ENCODE measurements at regions not wholly inside any gene's neighbourhood (a gene's known extent, or its start where the extent isn't known, plus 50 kb on each side); places are given as distances from the start of the nearest gene placed in this dataset.
"Not testable (repeated sequence)": the region's sequence is repeated elsewhere in the genome, so short reads cannot be mapped to it uniquely, and the experiment has no call there.

DNA sequence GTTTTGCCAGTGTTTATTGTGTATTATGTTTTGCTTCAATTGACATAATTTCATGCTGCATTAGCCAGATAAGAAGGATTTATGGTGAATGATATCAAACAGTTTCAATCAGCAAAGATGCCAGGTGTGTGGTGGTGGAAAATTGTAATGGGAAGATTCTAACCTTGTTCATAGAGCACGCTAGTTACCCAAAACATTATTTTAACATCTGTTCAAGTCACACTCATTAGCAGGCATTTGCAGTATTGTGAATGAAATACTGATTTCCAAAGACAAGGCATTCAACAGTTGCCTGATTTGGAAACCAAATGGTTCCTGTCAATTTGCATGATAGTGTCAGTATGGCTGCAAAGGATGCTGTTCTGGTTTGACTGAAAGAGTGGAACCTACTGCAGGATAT lies 129.7 kb downstream of the EPC1 start:
- no peak overlapping the region for H3K4me3 Mint-ChIP-seq
- DNase-seq, result no peak
- peaks cover 7% of the 10 kb centered on the region for H3K36me3 Mint-ChIP-seq (ENCODE audit: low read depth)
- H3K27ac Mint-ChIP-seq, result no peak overlapping the region
- ChIA-PET CTCF (no interaction called here), POLR2A (no interaction called here)
- H3K4me1 Mint-ChIP-seq, result no peaks in the 10 kb centered on the region
- peaks cover 15% of the 10 kb centered on the region for H3K9me3 Mint-ChIP-seq
- H3K27me3 Mint-ChIP-seq, result peaks cover 3% of the 10 kb centered on the region

DNA sequence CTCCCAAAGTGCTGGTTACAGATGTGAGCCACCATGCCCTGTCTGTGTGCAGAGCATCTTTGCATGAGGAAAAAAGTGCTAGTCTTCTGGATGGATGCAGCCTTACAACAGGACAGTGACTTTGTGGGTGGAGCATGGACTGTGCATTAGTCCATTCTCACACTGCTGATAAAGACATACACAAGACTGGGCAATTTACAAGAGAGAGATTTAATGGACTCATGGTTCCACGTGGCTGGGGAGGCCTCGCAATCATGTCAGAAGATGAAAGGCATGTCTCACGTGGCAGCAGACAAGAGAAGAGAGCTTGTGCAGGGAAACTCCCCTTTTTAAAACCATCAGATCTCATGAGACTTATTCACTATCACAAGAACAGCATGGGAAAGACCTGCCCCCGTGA lies 133.1 kb downstream of the EPC1 start:
- H3K4me1 Mint-ChIP-seq; H3K9me3 Mint-ChIP-seq; CTCF ChIA-PET; H3K4me3 Mint-ChIP-seq; H3K36me3 Mint-ChIP-seq (ENCODE audit: low read depth); DNase-seq; POLR2A ChIA-PET; H3K27me3 Mint-ChIP-seq; H3K27ac Mint-ChIP-seq: not testable (repeated sequence)

DNA sequence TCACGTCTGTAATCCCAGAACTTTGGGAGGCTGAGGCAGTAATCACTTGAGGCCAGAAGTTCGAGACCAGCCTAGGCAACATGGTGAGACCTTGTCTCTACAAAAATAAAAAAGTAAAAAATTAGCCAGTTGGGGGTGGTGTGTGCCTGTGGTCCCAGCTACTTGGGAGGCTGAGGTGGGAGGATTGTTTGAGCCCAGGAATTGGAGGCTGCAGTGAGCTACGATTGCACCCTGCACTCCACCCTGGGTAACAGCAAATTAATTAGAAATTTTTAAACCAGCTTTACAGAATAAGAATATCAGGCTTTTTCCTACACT lies 136.0 kb downstream of the EPC1 start:
- no peak overlapping the region for H3K4me3 Mint-ChIP-seq
- ChIA-PET POLR2A (no interaction called here), CTCF (interaction anchor here (1.1 to 2.3 kb wide), 7 partner anchors 11 to 350 kb away, joined by 3 to 12 read pairs (median 4); no protein-coding TSS in a partner anchor)
- no peaks in the 10 kb centered on the region for H3K27me3 Mint-ChIP-seq
- H3K4me1 Mint-ChIP-seq, result peaks cover 2% of the 10 kb centered on the region
- H3K36me3 Mint-ChIP-seq (ENCODE audit: low read depth), result no peaks in the 10 kb centered on the region
- no peak overlapping the region for H3K27ac Mint-ChIP-seq
- no peaks in the 10 kb centered on the region for H3K9me3 Mint-ChIP-seq
- no peak for DNase-seq

DNA sequence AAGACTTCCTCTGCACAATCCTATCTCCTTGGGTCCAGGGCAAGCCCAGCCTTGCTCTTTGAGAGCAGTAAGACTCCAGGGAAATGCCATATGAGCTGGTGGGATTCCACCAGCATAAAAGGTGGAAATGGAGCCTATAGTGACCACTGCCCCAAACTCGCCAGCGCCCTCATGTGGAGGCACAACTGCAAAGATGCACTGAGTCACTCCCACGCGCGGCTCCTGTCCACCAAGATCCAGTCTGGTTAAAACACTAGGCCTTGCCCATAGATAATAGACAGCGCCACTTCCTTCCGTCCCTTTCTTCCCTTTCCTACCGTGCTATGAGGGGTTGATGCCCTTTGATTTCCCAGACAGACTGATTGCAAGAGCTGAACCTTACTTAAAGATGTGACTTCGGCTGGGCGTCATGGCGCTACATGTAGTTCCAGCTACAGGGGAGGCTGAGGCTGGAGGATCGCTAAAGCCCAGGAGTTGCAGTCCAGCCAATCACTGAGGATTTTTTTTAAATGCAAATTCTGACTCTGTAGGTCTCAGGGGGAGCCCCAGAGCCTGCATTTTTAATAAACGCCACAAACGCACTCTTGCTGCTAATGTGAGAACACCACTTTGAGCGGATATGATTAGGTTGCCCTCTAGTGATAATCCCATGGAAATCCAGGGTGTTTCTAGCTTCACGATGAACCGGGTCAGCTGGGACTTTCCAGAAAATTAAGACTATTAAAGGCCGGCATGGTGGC lies 136.5 kb downstream of the EPC1 start:
- POLR2A ChIA-PET, result no interaction called here
- peaks cover 2% of the 10 kb centered on the region for H3K4me1 Mint-ChIP-seq

DNA sequence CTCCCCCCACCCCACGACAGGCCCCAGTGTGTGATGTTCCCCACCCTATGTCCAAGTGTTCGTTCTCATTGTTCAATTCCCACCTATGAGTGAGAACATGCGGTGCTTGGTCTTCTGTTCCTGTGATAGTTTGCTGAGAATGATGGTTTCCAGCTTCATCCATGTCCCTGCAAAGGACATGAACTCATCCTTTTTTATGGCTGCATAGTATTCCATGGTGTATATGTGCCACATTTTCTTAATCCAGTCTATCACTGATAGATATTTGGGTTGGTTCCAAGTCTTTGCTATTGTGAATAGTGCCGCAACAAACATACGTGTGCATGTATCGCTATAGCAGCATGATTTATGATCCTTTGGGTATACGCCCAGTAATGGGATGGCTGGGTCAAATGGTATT lies 139.0 kb downstream of the EPC1 start:
- POLR2A ChIA-PET; H3K4me1 Mint-ChIP-seq; H3K27me3 Mint-ChIP-seq; H3K9me3 Mint-ChIP-seq; H3K4me3 Mint-ChIP-seq; CTCF ChIA-PET; H3K36me3 Mint-ChIP-seq (ENCODE audit: low read depth); H3K27ac Mint-ChIP-seq; DNase-seq: not testable (repeated sequence)

More for the DNA sequence above, 136.5 kb downstream of the EPC1 start:
- Mint-ChIP-seq H3K36me3 (ENCODE audit: low read depth) (no peaks in the 10 kb centered on the region), H3K9me3 (no peaks in the 10 kb centered on the region), H3K4me3 (no peak overlapping the region), H3K27me3 (no peaks in the 10 kb centered on the region), H3K27ac (no peak overlapping the region)
- CTCF ChIA-PET, result interaction anchor here (1.1 to 2.3 kb wide), 7 partner anchors 11 to 349 kb away, joined by 3 to 12 read pairs (median 4); no protein-coding TSS in a partner anchor
- DNase-seq, result no peak

DNA sequence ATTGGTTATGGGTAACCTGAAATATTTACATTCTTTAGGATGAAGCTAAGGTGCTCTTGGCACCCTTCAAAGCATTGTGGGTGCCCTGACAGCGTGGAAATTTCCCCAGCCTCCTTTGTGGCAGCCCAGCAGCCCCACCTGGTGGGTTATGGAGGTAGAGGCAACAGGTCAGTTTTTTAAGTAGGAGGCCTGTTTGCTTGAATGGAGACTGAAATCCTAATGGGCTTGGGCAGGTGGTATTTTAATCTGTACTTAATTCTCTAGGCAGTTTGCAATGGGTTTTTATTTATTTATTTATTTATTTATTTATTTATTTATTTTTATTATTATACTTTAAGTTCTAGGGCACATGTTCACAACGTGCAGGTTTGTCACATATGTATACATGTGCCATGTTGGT lies 139.4 kb downstream of the EPC1 start:
- CTCF ChIA-PET, result interaction anchor here (1.1 kb wide), 1 partner anchor 345 kb away, joined by 5 read pairs; no protein-coding TSS in a partner anchor

DNA sequence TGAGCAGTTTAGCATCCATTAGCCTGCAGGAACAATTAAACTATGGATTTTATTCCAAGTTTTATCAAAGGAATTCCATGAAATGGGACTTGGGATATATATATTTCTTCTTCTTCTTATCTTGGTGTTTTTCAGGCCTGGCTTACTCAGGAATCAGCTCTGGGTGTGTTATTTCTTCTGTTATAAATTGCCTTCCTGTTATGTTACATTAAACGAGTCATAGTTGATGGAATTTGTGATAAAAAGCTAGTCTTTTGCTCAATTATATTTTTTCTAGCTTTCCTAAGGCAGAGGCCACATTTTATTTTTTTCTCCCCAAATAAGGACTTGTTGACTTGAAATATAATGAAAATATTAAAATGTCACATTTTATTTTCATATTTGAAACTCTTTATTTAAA lies 141.3 kb downstream of the EPC1 start:
- Mint-ChIP-seq H3K27me3 (no peaks in the 10 kb centered on the region), H3K36me3 (ENCODE audit: low read depth) (no peaks in the 10 kb centered on the region), H3K27ac (no peak overlapping the region), H3K9me3 (no peaks in the 10 kb centered on the region), H3K4me3 (no peak overlapping the region), H3K4me1 (peaks cover 2% of the 10 kb centered on the region)
- CTCF ChIA-PET, result interaction anchor here (0.6 kb wide), 1 partner anchor 39 kb away, joined by 3 read pairs; no protein-coding TSS in a partner anchor
- POLR2A ChIA-PET, result no interaction called here
- DNase-seq, result no peak

More for the DNA sequence above, 139.4 kb downstream of the EPC1 start:
- no peak overlapping the region for H3K4me3 Mint-ChIP-seq
- peaks cover 2% of the 10 kb centered on the region for H3K4me1 Mint-ChIP-seq
- DNase-seq, result peak; percentile 71
- no peaks in the 10 kb centered on the region for H3K36me3 Mint-ChIP-seq (ENCODE audit: low read depth)
- POLR2A ChIA-PET, result no interaction called here
- H3K27me3 Mint-ChIP-seq, result no peaks in the 10 kb centered on the region
- no peaks in the 10 kb centered on the region for H3K9me3 Mint-ChIP-seq
- no peak overlapping the region for H3K27ac Mint-ChIP-seq

DNA sequence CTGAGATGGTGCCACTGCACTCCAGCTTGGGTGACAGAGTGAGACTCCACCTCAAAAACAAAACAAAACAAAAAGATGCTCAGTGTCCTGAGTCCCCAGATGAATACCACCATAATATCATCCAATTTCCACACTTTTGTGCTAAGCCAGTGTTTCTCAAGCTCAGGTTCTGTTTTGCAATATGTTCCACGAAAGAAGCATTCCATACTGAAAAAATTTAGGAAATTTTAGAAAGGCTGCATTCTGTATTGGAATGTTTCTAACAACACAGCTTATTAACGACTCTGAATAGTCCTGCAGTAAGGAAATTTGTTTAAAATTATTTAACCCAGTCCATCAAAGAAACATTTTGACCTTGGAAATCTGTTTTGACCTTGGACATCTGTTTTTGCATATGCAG lies 142.4 kb downstream of the EPC1 start:
- H3K36me3 Mint-ChIP-seq (ENCODE audit: low read depth), result no peaks in the 10 kb centered on the region
- CTCF ChIA-PET, result interaction anchor here (1.9 kb wide), 1 partner anchor 13 kb away, joined by 9 read pairs; no protein-coding TSS in a partner anchor
- DNase-seq, result no peak
- H3K9me3 Mint-ChIP-seq, result no peaks in the 10 kb centered on the region
- H3K4me3 Mint-ChIP-seq, result no peak overlapping the region
- H3K27me3 Mint-ChIP-seq, result no peaks in the 10 kb centered on the region
- peaks cover 2% of the 10 kb centered on the region for H3K4me1 Mint-ChIP-seq
- POLR2A ChIA-PET, result no interaction called here
- H3K27ac Mint-ChIP-seq, result no peak overlapping the region

DNA sequence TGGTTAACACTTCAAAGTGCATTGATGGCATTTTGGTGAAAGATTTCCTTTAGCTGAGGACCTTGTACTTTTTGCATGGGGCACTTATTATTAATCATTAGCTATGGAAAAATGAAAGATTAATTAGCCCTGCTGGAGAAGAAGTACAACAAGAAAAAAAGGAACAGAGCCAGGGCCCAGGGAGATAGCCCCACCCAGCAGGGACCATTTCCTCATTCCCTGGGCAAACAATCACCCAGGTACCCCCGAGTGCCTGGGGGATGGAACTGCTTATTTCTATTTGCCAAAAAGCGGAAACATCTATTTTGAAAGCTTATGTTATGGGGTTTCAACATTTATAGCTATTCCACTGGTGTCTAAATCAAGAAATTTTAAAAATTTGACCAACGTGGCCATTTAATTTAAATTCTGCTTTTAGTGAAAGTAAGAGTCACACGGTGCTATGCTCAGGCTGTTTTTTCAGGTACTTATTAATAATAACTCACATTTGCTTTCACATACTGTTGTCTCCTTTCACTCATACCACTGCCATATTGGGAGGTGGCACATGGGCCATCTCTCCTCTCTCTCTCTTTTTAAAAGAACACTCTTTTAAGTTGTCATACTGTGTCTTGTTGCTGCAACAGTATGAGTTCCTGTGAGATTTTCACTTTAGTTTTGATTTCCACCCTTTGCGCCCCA lies 143.6 kb upstream of the KIF5B start:
- no peaks in the 10 kb centered on the region for H3K9me3 Mint-ChIP-seq
- H3K4me1 Mint-ChIP-seq, result peaks cover 6% of the 10 kb centered on the region
- H3K36me3 Mint-ChIP-seq (ENCODE audit: low read depth), result no peaks in the 10 kb centered on the region
- H3K27ac Mint-ChIP-seq, result no peak overlapping the region
- ChIA-PET POLR2A (interaction anchor here (1.1 kb wide), 1 partner anchor 158 kb away, joined by 3 read pairs; no protein-coding TSS in a partner anchor), CTCF (interaction anchor here (0.6 to 2.1 kb wide), 4 partner anchors 10 to 166 kb away, joined by 3 to 9 read pairs (median 4); no protein-coding TSS in a partner anchor)
- H3K27me3 Mint-ChIP-seq, result no peaks in the 10 kb centered on the region
- no peak overlapping the region for H3K4me3 Mint-ChIP-seq
- DNase-seq, result no peak

DNA sequence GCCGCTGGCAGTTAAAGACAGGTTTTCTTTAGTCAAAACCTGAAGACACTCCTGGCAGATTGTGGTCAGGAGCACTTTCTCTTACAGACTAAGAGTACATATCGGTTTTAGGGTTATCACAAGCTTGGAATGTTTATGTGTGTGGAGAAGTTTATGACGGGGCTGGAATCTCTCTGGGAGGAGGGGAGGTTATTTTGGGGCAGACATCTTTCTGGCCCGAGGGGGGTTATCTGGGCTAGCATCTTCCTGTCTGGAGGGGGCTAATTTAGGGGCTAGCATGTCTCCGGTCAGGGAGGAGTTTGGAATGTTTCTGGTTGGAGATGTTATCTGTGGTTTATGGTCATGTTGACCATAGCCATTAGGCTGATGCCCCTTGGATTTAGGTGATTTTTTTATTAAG lies 141.2 kb upstream of the KIF5B start:
- H3K27me3 Mint-ChIP-seq, result peaks cover 2% of the 10 kb centered on the region
- ChIA-PET CTCF (no interaction called here), POLR2A (no interaction called here)
- H3K9me3 Mint-ChIP-seq, result no peaks in the 10 kb centered on the region
- no peak overlapping the region for H3K27ac Mint-ChIP-seq
- no peak for DNase-seq
- H3K4me3 Mint-ChIP-seq, result no peak overlapping the region
- H3K36me3 Mint-ChIP-seq (ENCODE audit: low read depth), result no peaks in the 10 kb centered on the region
- H3K4me1 Mint-ChIP-seq, result peaks cover 6% of the 10 kb centered on the region

DNA sequence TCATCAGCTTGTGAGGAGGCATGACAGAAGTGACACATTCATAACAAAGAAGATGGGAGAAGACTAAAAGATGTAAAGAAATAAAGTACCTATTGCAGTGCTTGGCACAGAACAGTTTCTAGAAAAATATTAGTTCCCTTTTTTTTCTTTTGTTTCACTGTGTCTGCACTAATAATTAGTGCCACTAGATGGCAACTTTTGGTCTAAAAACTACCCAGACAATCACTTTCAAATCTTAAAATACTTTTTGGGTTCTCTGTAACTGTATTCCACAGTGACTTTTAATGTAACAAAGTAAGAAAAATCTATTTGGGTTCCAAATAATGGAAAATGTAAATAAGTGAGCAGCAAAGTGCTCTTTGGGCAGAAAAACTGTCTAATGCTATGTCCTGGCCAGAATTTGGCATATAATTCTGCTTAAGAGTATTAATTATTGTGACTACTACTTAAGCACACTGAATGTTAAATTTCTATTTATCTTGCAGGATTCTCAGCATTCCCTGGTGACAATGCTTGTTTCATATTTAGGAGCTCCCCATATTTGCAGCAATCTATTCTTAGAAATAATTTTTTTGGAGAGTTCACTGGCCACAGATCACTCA lies 134.8 kb upstream of the KIF5B start:
- ChIA-PET CTCF (interaction anchor here (0.5 to 2.2 kb wide), 7 partner anchors 9 to 179 kb away, joined by 3 to 9 read pairs (median 3); no protein-coding TSS in a partner anchor), POLR2A (no interaction called here)
- peaks cover 2% of the 10 kb centered on the region for H3K27me3 Mint-ChIP-seq
- H3K9me3 Mint-ChIP-seq, result no peaks in the 10 kb centered on the region
- no peak overlapping the region for H3K27ac Mint-ChIP-seq
- no peaks in the 10 kb centered on the region for H3K36me3 Mint-ChIP-seq (ENCODE audit: low read depth)
- H3K4me1 Mint-ChIP-seq, result peaks cover 2% of the 10 kb centered on the region
- H3K4me3 Mint-ChIP-seq, result no peak overlapping the region
- DNase-seq, result no peak

DNA sequence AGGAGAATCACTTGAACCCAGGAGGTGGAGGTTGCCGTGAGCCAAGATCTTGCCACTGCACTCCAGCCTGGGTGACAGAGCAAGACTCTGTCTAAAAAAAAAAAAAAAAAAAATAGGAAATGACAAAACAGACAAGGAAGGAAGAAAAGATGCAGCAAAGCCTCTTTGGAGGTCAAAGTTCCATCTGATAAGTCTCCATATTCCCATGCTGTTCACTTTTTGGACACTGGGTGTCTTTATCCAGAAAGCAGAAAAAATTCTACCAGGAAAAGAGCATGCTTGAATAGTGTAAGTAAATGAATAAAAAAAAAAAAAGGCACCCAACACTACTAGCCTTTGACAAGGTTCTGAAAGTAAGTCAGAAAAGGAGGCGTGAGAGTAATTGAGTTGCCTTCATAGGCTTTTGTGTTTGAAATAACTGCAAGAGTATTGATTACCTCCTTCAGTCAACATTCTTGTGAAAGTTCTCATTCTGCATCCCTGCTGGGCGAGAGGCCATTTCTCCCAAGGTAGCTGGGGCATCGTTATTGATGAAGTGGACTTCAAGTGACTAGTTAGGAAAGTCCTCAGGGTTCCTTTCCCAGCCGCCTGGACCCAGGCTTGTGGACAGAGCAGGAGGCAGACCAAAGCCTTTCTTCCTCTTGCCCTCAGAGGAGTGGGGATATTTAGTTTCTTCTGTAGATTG lies 133.3 kb upstream of the KIF5B start:
- H3K27me3 Mint-ChIP-seq, result peaks cover 2% of the 10 kb centered on the region
- peaks cover 2% of the 10 kb centered on the region for H3K4me1 Mint-ChIP-seq

DNA sequence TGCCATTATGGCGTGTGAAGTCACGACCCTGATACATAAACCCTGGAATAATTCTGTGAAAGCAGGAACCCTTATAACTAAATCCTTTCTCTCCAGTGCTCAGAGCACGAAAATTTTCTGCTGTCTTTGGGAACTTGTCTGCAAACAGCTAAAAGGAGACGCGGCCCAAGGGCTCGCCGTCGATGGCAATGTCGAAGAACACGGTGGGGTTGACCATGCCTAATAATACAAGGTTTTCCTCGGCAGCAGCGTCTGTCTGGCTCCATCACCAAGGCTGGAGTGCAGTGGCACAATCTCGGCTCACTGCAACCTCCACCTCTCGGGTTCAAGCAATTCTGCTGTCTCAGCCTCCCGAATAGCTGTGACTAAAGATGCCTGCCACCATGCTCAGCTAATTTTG lies 132.4 kb upstream of the KIF5B start:
- H3K27ac Mint-ChIP-seq; H3K4me3 Mint-ChIP-seq; H3K9me3 Mint-ChIP-seq; H3K4me1 Mint-ChIP-seq; POLR2A ChIA-PET; DNase-seq; H3K27me3 Mint-ChIP-seq; H3K36me3 Mint-ChIP-seq (ENCODE audit: low read depth): not testable (repeated sequence)
- CTCF ChIA-PET, result interaction anchor here (2.8 kb wide), 1 partner anchor 11 kb away, joined by 5 read pairs; no protein-coding TSS in a partner anchor

More for the DNA sequence above, 133.3 kb upstream of the KIF5B start:
- ChIA-PET CTCF (interaction anchor here (0.6 to 2.8 kb wide), 5 partner anchors 10 to 390 kb away, joined by 3 to 5 read pairs (median 4); no protein-coding TSS in a partner anchor), POLR2A (interaction anchor here (0.5 kb wide), 1 partner anchor 88 kb away, joined by 3 read pairs; no protein-coding TSS in a partner anchor)
- Mint-ChIP-seq H3K9me3 (no peaks in the 10 kb centered on the region), H3K36me3 (ENCODE audit: low read depth) (no peaks in the 10 kb centered on the region), H3K4me3 (no peak overlapping the region), H3K27ac (no peak overlapping the region)
- no peak for DNase-seq

Measured in activated CD4-positive, alpha-beta memory T cell treated with anti-CD3 and anti-CD28 coated beads, Interleukin-2, amount 10 ng/mL, durations not matched to agents 7 days and 5 days (primary cell).